NCI-H69 (cell line): ENCODE measurements at regions not wholly inside any gene's neighbourhood (a gene's known extent, or its start where the extent isn't known, plus 50 kb on each side); places are given as distances from the start of the nearest gene placed in this dataset.
A peak's percentile ranks its signal among the peaks of the same experiment; 100 is the strongest.

ENCODE experiments used
- DNase-seq: peaks from one replicate; lab custom pipeline; 2025; lab: John Stamatoyannopoulos, UW

DNA sequence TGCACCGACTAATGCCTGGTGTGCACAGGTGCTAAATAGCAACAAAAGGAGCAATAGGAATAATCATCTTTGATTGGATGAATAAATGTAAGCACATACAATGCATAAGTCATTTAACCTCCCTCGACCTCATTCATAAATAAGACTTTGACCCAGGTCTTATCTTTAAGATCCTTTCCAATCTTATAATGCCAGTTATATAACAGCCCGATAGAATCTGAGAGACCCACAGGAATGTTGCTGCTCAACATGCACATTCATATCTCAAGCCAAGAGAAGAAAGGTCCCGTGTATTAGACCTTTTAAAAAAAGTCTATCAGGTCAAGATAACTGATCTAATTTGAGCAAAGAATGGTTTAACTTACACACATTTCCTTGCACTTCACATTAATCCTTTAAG is 146.8 kb upstream of the SOX9 start:
- DNase-seq: no peak

DNA sequence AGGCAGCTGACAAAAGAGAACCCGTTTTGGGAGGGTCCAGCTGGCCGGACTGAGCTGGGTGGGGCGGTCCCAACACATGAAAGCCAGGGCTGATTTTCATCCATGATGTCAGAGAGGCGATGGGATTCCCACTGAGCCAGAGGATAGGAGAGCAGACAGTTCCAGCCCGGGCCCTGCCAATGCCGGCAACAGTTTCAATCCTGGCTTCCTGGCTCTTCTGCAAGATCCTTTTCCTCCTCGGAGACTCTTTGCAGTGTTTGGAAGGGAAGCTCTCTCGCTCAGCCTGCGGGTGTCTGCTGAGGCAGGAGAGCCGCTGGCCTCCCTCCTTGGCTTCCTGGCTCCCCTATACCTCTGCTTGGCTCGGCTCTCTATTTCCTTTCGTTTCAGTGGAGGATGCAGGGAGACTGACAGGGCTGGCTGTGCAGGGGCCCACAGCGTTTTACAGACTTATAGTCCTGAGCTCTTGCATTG is 145.5 kb upstream of the SOX9 start:
- no peak for DNase-seq

DNA sequence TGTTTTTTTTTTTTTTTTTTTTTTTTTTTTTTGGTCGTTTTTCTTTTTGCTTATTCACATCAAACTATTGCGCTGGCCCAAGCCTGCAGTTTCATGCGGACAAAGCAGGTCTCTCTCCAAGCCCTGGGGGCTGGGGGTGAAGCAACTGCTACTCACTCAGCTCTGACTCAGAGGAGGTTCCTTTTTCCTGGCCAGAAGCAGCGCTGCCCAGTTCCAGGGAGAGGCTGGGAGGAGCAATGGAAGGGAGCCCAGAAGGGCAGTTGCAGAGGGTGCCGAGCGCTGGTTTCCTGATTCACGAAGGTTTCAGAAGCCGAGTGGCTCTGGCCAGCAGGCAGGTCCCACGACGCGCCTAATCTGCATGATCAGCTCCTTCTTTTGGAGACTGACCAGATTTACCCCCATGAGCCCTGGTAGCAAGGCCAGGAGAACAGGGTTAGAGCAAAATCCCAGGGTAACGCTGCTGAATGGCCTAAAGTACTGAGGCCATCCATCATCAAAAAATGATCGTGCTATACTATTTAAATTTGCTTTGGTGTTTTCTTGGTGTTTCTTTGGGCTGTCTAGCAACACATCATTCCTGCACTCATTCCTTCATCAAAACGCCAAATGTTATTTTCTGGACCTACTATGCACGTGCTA is 144.7 kb upstream of the SOX9 start:
- DNase-seq: no peak

DNA sequence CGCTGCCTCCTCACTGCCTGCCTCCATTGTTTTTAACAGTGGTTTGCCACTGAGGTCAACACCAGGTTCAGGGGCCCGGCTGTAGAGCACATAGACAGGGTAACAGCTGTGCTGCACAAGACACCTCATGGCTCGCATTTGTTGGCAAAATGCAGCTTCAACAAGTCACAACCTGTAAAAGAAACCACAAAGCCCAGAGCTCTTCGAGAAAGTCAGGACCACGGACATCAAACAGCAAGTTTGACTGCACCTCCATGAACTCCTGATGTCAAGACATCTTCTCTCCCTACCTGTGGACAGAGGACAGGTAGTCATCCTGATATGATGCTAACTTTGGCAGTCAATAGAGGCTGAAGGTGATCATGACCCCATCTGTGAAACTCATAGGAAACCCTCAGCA is 142.4 kb upstream of the SOX9 start:
- no peak for DNase-seq

DNA sequence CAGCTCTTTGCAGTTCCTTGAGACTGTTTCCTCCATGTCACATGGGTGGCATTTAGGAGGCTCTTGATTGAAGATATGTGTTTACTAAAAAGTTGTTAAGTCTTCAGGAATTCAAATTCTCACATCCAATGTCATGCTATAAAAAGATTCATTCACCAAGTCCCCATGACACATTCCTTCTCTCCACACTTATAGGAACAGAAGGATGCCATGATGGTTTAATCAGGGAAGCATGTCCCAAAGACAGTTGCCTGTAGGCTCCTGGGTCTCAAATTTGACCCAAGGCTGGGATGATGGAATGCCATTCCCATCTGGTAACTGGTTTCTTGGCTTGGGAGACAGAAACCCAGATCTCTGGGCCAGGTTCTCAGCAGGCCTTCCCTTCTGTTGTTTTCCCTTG is 140.6 kb upstream of the SOX9 start:
- DNase-seq: no peak

DNA sequence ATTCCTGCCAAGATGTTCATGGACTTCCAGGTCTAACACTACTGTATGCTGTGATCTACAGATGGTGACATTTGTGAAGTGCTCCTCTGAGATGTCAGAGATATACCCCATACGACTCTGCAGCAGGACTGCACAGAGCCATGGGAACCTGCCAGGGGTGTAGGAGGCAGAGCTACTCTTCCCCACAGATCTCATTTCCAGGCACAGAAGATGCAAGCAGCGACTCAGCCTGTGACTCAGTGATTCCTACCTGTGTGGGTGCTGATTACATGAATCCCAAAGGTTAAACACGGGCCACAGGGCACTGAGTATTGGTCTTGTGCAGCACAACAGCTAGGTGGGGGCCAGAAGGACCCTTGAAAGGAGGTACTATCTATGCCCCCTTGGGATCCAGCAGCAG is 137.0 kb upstream of the SOX9 start:
- no peak for DNase-seq

DNA sequence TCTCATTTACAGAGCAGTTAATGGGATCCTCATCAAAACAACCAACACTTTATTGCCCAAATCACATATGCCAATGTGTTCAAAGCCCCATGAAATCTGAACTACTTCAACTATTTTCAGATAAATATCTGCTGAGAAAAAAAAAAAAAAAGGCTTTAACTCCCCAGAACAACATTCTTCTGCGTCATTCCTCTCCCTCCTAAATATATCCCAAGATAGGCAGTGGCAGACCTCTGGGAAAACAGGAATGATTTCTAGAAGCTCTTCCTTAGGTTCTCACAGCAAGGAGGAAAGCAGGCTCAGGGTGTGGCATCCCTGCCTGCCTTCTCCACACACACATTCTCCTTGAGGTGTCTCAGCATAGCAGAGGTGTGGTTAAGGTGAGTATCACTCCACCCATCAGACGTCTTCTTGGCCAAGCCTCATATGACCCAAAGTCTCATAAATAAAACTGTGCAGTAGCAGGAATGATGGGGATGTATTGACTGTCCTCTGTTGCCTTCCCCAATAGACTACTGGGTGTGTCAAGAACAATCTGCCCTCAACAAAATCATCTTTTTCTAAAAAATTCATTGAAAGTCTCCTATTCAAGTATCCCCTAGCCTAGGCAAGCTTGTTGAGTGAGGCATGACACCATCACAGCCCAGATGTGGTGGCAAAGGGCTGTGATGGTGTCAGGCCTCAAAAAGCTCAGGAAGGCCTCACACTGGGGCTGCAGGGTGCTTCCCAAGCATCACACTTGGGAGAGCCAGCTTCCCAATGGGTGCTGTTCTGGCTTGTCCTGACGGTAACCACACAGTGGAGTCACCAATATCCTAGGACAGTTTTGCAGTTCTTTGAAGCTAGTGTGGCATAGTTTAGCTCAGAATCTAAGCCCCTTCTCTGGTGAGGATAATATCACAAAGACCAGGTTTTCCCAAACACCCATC is 135.4 kb upstream of the SOX9 start:
- no peak for DNase-seq

DNA sequence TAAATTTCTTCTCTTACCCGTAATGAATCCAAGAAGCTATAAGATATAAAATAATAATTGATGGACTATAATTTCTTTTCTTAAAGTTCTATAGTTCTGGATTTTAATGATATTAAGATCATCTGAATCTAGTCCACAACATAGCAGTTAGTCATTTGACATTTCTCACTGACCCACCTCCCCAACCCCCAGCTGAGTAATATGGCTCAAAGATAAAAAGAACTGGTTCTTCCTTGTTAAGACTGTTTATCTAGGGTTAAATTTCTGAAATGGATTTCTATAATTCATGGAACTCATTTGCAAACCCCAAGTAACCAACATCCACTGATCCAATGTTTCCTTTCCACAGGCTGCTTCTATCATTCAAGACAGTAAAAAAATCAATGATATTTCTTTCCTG is 133.9 kb upstream of the SOX9 start:
- DNase-seq: peak; percentile 26

DNA sequence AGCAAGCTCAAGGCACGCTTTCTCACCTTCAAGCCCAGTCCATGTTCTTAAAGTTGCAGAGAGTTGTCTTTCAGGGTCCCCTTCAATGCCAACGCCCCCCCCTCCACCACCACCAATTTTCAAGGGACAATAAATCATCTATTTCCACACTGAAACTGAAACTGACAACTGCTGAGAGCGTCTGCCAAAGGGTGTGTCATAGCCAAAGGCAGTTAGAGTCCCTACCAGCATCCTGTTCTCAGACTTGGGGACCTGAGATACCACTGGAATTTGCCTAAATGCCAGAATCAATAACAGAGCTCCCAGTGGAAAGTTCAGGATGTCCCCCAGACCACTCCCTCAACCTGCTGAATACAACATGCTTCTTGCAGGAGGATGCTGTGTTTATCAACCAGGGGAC is 133.2 kb upstream of the SOX9 start:
- peak; percentile 62 for DNase-seq

DNA sequence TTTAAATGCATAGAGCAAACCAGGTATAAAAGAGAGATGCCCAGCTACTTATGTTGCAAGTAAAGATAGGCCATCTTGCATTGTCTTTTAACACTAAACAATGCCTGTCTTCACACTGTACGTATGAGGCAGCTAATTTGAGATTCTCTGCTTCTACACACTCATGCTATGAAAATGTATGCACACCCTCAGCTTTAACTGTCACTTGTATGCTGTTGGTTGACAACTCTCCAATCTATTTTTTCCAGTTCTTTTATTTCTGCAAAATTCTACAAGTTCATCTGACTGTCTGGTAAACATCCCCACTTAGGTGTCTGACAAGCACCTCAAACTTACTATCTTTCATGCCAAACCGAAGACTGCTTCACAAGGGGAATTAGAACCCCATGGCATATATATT is 131.7 kb upstream of the SOX9 start:
- DNase-seq: no peak

DNA sequence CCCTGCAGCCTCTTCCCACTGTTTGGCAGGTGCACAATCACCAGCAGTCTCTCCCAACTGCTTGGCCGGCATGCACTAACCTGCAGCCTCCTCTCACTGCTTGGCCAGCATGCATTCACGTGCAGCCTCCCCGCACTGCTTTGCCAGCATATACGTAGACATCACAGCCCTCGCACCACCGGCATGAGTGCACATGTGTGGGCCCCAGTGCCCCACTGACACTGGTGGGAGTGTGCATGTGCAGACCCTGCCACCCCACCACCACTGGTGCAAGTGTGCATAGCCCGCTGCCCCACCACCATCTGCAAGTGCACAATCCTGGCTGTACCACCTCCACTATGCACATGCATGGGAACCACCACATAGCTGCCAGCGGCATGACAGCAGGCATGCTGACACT is 127.5 kb upstream of the SOX9 start:
- DNase-seq: no peak

DNA sequence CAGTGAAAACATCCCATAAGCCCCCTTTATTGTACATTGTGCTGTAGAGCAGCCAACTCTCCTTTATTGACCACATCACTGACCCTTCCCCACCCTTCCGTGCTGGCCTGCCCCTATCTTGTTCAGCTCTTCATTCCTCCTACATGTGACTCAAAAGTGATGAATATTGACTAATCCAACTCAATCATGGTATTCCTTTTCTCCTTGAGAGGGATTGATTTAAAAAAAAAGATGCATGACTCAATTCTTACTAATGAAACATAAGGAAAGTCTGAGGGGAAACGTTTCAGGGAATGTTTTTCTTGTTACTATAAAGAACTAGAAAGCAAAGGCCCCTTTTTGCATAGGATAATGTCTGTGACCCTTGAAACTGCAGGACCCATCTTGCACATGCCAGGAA is 125.2 kb upstream of the SOX9 start:
- DNase-seq: no peak

DNA sequence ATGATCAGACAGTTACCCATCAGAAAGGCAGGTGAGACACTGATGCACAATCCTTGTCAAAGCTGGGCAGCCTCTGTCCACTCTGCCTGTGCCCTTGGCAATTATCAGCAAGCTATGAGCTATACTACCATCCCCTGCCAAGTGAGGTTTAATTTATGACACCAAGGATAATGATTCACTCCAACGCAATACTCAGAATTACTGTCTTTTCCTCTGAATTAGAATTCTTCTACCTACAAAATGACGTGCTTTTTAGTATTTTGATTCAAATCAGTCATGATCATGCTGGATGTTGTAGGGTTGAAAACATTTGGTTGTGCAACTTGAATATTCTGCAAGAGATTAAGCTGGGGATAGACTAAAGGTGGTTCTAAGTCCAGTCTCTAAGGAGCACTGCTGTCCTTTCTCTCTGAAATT is 116.8 kb upstream of the SOX9 start:
- DNase-seq: no peak

DNA sequence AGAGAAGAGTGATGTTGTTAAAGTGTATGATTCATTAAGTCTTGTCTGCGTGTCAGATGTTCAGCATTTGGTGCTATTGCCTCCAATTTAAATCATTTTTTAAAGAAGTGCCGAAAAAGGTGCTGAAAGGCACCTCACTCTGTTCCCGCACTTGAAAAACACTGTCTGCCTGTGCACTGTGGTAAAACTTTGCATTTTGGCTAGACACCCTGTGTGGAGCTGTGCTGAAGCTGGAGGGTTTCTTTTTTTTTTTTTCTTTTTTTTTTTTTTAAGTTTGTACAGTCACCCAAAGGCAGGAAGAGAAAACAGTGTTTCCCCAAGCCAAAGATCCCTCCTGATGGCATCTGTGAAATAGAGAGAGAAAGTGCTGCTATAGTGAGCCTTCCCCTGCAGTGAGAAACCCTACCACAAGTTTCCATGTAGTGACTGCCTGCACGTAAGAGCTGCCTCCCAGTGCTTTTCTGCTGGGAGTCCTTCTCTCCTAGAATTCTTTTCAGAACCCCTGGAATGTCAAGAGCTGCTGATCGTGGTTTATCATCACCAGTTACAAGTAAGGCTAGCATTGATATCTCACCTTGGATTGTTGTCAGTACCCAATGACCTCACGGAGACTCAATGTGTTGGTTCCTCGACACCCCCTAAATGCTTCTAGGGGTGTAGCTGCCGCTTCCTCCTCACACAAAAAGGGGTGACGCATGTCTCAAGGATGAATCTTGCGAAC is 116.0 kb upstream of the SOX9 start:
- DNase-seq: no peak

DNA sequence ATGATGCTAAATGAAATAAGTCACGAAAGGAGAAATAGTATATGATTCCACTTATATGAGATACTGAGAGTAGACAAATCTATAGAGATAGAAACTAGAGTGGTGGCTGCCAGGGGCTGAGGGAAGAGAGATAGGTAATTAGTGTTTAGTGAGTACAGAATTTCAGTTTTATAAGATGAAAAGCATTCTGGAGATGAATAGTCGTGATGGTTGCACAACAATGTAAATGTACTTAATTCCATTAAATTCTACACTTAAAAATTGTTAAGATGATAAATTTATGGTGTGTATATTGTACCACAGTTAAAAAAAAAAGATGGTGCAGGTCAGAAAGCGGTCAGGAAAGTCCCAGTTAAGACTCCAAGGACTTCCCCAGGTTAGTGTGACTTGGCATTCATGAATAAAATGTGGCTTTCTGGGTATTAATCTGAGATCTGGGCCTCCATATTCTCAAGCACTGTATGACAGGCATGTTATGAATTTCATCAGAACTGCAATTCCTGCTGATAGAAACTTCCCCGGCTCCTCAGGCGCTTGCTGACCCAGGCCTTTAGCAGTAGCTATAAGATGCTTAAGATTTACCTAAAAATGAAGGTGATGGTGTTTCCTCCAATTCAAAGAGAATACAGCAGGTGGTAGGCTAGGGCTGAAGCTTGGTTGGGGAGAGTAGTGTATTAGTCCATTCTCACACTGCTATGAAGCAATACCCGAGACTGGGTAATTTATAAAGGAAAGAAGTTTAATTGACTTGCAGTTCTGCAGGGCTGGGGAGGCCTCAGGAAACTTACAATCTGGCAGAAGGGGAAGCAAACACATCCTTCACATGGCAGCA is 115.3 kb upstream of the SOX9 start:
- no peak for DNase-seq

DNA sequence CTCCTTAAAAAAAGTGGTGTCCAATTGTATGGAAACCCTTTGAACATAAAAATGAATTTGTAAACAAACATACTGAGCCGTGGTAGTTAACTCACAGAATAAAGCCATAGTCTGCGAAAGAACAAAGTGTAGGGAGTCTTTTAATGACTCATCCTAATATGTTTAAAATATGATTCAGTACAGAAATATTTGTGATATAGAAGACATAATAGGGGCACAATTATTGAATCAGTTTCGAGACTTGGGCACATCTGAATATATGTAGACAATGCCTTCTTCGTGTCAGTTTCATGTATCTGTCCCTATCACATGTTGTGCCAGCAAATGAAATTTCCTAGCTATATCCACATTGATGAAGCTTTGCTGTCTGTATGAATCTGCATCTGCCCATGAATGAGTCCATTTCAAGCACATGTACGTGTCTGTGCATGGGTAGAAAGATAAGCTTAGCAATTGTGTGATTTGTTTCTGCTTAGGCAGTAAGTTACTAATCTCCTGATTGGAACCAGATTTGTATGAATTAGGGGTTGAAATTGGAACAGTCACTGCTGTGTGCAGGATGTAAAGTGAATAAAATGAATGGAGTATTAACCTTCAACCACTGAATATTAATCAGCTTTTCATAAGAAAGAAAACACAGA is 112.5 kb upstream of the SOX9 start:
- no peak for DNase-seq

DNA sequence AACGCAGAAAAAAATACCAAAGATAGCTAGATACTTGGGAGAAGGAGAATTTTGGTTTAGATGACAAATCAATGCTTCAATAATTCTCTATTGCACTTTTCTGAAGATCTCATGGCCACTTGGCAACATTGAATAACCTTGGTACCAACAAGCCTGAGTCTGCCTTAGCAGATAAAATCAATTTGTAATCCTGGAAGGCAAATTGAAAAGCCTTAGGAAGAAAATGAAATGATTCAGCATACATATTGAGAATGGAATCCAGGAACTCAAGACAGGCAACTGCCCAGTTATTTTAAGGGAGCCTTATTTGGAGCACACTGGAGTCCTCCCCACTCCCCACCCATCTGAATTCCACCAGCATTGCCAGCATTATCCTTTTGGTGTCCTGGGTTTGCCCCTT is 109.3 kb upstream of the SOX9 start:
- no peak for DNase-seq

DNA sequence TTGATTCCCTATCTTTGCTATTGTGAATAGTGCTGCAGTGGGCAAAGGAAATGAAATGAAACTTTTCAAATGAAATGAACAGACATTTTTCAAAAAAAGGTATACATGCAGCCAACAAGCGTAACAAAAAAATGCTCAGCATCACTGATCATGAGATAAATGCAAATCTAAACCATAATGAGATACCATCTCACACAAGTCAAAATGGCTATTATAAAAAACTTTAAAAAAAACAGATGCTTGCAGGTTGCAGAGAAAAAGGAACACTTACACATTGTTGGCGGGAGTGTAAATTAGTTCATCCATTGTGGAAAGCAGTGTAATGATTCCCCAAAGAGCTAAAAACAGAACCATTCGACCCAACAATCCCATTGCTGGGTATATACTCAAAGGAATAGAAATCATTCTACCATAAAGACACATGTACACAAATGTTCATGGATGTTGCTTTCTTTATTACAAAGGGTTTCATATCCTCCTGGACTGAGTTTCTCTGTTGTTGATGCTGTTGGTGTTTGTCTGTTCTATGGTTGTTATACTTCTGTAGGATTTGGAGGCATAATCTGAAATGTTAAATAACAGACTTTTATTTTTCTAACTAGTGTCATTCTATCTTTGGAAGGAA is 99.3 kb upstream of the SOX9 start:
- no peak for DNase-seq

DNA sequence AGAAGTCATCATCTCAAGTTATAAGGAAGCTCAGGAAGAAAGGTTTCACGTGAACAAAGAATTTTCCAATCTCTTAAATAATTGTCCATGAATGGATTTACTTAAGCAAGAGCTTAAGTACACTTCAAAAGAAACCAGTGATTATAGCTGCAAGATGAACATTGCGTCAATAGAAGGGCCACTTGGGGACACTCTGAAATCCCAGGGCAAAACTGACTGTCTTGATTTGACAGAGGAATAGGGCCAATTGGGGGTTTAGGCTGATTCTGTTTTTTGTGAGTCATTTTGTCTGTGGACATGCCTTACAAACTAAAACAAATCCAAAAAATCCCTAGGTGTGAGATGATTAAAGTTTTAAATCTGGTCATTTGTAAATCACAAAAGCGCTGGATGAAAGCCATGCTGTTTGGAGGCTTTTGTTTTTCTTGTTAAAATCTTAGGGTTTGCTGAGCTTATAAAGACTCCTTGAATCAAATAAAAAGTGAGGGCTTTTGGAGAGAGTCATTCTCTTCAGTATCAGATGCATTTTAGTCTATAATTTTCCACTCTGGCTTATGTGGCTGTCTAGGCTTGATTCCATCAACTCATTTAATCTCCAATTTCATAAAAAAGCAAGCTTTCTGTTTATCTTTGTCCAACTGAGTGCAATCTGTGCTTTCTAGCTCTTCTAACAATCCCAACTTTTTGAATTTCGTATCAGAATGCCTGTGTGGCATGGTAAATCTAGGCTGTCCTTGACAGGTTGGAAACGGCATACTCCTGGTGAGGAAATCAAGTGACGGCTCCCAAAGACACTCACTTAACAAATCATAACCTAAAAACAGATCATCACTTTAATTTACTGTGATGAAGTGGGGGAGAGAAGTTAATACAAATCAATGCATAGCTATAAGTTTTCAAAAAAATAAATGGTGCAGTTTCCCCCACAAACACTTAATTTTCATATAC is 98.2 kb upstream of the SOX9 start:
- peak; percentile 52 for DNase-seq

DNA sequence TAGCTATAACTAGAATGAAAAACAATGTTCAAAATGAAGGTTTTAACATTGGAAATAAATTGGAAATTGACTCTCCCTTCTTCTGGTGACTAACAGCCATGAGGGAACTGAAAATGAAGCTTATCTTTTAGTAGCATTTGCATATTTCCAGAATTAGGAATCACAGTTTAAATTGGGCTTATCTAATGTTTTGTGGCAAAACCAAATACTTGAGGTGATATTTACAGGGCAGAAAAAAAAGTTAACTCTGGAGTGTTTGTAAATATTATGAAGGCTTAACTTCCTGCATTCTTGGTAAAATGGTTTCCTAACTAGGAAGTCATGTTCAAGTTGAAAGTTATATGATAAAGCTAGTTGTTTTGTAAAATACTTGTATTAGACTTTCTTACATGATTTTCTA is 96.4 kb upstream of the SOX9 start:
- no peak for DNase-seq
